Suppressor macrophage treated with lipopolysaccharide for 4 hours (primary cell): ENCODE measurements at regions not wholly inside any gene's neighbourhood (a gene's known extent, or its start where the extent isn't known, plus 50 kb on each side); places are given as distances from the start of the nearest gene placed in this dataset.
"Not testable (repeated sequence)": the region's sequence is repeated elsewhere in the genome, so short reads cannot be mapped to it uniquely, and the experiment has no call there.

Source experiments
- DNase-seq: peaks from one replicate; pipeline ENCODE4 v3.0.0-alpha.2; 2020

DNA sequence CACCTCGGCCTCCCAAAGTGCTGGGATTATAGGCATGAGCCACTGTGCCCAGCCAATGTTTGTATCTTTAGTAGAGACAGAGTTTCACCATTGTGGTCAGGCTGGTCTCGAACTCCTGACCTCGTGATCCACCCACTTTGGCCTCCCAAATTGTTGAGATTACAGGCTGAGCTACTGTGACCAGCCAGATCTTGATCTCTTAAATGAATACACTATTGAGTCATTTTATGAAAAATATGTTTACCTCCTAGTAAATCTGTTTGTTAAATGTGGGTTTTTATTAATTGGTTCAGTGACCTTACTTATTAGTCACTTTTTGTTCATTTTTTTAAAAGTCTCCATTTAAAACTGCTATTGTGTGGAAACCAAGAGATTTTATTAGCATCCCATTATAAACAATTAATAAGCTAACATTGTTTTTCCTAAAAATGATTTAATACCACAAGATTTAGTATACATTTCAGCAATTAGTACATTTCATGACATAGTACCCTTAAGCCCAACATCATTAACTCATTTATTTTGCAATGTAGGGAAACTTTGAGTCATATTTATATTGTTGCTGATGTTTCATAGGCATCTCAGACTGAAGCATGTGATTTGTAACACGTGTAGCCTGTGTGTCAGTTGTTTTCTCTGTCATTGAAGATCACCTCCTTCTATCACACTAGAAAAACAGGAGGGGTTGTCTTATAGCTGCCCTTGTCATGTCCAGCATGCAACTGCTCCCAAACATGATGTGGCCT is 261.2 kb downstream of the TAF11L14 start:
- peak; percentile 56 for DNase-seq

DNA sequence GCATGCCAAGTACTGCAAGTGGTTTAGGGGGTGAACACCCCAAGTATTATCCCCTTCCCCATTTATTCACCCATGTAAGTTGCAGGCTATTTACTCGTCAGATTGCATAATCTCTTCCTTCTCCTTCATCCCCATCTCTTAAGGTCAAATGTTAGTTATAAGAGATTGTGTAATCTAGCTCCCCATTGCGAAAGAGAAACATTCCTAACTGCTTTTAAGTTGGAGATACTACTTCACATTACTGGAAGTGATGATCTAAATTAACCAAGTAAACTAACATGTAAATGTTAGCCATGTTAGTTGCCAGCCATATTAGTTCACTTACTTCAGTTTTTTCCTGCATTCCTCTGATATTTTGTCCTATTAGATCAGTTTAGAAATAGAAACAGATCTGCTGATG is 262.3 kb downstream of the TAF11L14 start:
- peak; percentile 76 for DNase-seq

DNA sequence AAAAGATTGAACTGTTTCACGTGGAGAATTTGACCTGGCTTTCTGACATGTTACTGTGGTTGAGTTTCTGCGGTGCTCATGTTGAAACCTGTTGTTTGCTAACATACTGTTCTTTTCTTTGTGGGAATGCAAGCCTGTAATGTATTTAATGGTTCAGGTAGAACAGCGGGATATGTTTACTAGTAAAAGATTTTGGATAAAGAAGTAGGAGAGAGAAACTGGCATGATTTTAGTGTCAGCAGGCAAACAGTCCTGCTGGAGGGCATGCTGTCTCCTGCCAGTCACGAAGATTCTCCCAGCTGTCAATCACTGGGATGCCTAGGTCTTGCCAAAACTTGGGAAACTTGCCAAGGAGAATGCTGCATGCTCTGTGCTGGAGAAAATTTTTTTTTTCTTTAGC is 263.5 kb downstream of the TAF11L14 start:
- no peak for DNase-seq

DNA sequence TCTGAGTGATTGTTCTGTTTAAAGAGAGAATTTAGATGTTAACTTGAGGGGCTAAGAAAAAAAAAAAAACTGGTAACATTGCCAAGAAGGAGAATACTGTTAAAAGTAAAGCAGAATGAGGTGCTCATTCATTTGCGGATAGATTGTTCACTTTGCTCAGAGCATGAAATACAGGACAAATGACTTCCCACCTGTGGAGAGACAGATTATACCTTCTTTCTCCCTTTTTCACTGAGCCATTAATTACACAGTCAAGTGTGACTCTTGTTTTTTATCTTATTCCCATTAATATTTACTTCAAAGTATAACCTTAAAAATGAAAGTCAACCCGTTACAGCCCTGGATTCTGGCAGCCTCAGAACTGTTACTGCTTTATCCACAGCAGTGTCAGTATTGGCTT is 264.5 kb downstream of the TAF11L14 start:
- no peak for DNase-seq

DNA sequence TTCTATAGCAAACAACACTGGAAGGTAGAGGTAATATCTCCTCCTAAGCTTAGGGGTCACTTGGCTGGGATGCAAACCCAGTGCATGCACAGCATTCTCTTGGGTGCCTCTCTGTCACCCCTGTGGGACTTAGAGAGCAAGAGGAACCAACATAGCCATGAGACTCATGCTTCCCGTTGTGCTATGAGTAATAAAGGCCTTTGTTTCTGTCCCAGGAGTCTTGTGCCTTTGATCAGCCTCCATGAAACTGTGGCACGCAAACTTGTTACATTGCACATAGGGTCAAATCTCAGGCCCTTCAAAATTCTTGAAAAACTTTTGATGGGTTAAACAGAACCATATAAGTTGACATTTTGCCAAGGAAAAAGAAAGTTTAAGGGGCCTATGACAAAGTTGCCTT is 272.8 kb downstream of the TAF11L14 start:
- DNase-seq = peak; percentile 36

DNA sequence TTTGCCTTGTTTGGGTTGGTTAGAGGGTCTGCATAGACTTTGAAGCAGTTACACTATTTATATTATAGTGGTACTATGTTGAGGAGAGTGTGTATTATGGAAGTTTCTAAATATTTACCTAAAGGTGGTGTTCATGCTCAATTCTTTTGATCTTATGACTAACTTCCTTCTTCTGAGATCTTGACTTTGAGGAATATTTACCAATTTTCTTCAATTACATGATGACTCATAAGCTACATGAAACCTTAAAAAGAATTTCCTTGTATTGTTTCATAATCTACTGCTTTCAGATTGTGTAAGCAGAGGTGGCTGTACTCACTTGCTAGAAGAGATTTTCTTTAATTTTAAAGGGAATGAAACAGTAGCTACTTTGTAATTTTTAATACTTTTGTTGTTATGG is 276.1 kb downstream of the TAF11L14 start:
- DNase-seq = peak; percentile 70

DNA sequence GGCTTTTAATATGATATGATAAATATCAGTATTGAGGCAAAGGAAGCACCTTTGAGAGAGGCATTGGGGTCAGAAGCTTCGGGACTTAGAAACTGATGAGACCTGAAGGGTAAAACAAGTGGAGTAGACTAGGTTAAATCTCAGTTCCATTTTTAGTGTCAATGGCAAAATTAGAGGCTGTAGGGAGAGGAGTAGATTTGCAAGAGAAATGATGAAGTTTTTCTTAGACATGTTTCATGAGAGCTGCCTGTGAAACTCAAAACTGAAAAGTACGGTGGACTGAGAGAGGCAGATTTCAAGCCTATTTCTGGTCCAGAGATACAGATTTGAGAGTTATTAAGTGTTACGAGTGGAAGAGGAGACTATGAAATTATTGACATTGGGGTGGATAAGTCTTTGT is 278.5 kb downstream of the TAF11L14 start:
- DNase-seq = no peak

DNA sequence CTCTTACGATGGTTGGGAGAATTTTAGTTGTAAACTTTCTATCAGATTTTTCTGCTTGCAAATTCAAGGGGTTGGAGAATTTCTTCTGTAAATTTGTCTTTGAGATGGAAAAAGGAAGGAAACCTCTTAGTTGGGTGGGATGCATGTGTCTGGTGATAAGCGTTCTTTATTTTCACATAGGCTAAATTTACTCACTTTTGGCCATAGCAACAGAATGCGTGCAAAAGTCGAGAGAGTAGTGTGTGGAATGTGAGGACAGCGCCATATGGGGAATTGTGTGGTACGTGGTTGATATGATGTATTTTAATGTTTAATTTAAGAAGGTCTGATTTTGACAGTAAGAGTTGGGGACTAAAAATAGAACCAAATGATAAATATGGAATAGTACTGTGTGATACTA is 282.2 kb downstream of the TAF11L14 start:
- DNase-seq = no peak

DNA sequence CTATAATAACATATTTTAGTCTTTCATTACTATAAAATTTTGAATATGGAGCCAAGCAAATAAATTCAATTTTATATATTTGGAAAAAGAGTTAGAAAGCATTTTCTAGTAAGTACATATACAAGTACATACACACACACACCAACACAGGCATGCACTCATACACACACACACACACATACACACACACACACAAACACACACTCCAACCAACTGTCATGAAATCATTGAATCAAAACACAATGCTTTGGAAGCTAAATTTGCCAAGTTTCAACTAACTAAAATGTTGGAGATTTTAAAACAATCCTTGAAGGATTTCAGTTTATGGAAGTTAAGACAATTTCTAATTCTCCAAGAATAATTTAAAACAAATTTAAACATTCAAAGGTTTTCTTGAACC is 283.2 kb downstream of the TAF11L14 start:
- no peak for DNase-seq

DNA sequence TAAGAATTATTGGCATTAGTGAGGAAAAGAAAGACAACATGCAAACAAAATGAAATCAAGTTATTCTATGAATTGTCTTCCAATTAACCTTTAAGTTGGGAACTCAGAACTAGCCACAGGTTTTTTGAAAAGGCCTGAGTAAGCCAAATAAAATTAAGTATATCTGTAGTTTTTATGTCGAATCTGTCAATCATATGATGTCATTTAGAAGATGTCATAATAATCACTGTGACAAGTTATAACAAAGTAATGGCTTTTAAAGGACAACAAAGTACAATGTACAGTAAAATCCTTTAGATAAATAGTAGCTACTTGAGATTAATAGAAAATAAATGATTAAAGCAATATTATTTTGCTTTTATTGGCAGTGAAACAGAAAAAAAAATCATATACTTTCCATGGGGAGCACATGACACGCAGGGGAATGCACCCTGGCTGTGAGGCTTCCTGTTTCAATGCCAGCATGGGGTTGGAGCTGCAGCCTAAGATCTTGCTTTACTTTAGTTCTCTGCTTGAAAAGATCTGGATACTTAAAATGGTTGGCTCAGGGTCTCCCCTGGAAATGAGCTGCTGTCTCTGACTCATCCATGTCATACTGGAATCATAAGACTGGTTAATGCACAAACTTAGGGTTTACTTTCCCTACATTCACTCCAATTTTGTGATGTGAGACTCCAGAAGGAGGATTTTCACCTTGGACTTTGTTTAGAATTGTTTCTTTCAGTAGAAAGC is 284.3 kb downstream of the TAF11L14 start:
- DNase-seq = peak; percentile 62

DNA sequence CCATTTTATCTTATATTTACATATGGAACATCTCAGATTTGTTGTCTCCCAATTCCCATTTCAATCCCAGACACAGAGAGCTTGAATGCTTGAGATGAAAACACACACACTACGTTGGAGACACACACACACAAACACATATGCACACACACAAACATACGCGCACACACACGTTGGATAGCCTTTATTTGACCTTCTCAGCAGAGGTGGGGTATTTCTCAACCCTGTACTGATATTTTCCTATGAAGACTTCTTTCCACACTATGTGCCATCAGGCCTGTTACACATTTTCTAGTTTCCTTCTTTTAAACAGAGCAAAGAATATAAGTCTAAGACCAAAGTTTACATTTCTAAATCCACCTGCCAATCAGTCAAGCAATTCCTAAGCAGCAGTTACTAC is 291.0 kb downstream of the TAF11L14 start:
- no peak for DNase-seq

DNA sequence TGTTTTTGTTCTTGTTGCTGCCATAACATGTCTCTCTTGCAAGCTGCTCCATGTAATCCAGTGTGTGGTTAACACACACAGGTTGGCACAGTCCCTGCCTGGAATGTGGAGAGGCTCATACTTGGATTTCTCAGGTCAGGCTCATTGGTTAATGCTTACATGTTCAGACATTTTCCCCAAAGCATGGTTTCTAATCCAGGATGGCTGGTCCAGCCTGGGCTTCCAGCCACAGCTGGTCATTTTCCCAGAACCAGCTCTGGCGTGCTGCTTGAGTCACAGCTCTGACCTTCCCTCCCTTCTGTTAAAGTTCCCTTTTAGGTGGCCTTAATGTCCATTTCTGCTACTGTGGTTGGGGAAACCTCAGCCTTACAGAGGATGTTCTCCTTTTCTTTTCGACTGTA is 294.3 kb downstream of the TAF11L14 start:
- peak; percentile 88 for DNase-seq

DNA sequence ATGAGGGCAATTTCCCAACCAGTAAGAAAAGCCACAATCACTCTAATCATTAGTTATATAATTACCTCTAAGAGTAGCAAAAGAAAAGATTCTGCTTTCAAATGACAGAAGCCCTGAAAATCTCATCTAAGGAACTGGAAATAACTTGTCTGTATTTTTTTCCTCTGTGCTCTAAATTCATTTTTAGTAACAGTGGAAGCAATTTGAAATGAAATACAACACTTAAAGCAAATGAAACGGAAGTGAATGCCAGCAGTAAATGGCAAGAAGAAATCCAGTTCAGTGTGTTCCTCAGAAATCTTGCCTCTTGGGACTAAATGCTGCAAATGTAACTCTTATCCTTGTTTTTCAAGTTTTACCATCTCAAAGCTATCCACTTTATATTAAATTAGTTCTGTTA is 294.9 kb downstream of the TAF11L14 start:
- DNase-seq = no peak

DNA sequence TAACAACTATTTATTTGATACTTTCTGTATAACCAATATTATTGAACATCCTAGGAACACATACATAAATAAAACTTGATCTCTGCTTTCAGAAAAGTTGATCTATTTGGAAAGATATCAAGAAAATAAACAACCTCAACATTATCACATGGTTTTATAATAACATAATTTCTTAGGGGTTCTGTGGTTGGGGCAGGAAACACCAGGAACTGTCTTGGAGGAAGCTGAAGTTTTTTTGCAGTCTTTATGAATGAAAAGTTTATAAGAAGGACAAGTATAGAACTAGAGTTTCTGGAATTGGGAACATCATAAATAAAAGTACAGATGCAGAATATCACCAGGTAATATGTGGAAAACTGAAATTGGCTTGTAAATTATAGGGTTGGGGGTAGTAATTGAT is 296.1 kb downstream of the TAF11L14 start:
- DNase-seq = no peak

DNA sequence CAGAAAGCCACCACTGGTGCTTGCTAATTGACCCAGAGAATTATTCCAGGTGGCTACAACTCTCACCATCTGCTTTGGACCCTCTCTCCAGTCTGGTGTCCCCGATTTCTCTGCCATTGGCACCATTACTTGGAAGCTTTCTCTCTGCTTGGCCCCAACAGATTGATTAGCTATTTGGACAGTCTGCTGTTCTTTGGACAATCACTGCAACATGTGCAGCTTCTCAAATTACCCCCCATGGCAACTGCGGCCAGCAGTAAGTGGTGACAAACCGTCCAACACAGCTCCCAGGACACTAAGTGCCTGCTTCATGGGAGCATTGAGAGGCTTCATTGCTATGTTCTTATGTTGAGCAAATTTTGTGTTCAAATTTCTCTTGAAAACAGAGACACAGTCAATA is 309.8 kb downstream of the TAF11L14 start:
- DNase-seq = no peak

DNA sequence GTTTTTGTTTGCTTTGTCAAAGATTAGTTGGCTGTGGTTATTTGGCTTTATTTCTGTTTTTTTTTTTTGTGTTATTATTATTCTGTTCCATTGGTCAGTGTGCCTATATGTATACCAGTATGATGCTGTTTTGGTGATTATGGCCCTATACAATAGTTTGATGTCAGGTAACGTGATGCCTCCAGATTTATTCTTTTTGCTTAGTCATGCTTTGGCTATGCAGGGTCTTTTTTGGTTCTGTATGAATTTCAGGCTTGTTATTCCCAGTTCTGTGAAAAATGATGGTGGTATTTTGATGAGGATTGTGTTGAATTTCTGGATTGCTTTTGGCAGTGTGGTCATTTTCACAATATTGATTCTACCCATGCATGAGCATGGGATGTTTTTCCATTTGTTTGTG is 312.8 kb downstream of the TAF11L14 start:
- no peak for DNase-seq

DNA sequence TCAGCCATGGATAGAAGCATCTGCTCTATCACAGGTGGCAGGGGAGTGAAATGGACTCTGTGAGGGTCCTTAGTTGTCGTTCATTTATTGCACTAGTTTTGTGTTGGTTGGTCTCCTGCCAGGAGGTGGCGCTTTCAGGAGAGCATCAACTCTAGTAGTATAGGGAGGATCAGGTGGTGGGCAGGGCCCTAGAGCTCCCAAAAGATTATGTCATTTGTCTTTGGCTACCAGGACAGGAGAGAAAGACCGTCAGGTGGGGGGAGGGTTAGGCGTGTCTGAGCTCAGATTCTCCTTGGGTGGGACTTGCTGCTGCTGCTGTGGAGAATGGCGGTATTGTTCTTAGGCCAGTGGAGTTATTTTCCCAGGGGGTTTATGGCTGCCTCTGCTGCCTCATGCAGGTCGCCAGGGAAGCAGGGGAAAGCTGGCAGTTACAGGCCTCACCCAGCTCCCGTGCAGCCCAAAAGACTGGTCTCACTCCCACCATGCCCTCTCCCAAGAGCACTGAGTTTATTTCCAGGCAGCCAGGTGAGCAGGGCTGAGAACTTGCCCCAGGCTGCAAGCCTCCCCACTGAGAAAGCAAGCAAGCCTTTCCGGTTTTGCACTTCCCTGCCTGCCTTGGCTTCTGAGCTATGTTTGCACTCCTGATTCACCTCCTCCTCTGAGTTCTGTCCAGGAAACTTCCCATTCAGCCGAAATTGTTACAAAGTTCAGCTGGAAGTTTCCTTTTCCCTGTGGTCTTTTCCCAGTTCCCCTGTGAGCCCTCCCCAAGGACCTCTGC is 317.3 kb downstream of the TAF11L14 start:
- no peak for DNase-seq

DNA sequence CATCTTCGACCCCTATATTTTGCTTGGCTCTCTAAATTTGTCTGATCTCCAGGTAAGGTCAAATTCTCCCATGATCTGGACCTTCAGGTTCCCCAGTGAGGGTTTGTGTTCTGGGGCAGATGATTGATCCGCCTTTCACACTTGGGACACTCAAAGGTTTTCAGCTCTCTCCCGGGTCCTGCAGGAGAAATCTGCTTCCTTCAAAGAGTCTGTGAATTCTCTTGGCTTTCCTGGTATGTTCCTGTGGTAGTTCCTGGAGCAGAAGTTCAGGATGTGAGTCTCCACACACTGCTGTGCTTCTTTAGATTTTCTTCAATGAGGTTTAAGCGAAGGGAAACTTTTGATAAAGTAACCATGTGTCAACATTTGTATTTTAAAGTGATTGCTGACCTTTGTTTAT is 318.0 kb downstream of the TAF11L14 start:
- DNase-seq = no peak

DNA sequence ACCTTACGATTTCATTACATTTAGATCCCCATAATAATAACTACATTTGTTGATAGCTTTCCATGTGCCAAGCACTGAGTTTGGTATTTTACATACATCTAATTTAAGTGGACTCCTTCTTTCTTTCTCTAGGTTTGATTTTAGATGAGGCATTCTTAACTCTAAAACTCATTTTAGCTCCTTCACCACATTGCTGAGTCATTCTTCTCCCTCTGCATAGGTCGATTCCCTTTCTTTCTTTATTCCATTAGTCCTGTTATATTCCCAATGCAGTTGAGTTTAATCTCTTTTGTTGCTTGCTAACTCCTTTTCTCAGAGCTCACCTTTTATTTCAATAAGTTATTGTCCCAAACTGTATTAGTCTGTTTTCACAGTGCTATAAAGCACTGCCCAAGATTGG is 329.8 kb downstream of the TAF11L14 start:
- DNase-seq = no peak

DNA sequence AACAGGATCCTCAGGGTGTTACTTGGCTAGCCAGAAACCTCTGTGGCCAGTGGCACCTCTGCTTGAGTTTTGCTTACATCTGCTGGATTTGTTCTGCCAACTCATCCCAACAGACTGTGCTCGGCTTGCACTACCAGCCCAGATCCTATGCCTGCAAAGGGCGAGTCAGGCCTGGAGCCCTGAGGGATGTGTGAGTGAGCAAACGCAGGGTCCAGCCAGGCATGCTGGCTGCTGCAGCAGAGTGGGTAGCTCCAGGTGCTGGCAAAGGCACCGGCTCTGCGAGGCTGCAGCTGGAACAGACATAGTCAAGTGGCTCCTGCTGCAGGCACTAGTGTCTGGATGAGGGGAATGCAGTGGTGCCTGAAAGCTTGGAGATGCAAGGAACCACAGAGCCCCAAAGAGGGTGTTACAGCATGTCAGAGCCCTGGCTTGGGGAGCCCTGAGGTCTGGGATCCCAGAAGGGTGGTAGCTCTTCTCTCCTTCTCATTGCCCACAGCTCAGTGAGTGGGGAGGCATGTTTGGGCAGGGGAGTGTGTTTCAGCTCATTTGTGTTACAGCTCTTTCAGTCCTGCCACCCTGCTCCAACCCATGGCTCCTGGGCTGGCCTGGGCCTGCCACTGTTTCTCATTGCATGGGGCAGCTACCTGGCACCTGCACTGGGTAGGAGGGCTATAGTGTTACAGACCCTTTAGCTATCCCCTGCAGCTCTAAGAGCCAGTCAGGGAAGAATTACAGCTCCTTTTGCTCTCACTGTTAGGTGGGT is 332.6 kb downstream of the TAF11L14 start:
- DNase-seq = no peak

DNA sequence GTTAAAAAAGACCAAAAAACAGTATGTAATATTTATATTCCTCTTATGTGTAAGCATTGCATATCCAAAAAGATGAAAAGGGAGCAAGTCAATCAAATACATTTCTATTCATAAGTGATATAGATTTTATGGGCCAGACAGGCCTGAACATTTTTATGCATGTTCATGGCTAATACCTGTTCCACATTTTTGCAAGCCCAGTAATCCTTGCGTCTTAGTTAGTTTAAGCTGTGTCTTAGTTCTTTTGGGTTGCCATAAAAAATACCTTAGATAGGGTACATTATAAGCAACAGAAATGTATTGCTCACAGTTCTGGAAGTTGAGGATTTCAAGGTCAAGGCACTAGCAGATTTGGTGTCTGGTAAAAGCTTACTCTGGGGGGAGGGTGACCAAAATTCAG is 342.1 kb downstream of the TAF11L14 start:
- no peak for DNase-seq

DNA sequence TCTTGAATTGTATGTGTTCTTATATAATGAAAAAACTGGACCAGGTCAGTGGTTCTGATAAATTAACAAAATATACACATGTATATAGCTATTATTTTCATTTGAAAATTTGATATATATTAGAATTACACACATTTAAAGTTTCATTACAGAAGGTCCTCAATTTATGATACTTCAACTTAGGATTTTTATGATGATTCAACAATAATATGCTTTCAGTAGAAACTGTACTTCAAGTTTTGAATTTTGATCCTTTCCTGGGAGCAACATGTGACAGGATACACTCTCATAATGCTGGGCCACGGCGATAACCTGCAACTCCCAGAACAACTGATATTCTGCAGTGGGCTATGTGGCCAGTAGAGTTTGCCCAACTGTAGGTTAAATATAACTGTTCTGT is 344.7 kb downstream of the TAF11L14 start:
- DNase-seq = no peak

DNA sequence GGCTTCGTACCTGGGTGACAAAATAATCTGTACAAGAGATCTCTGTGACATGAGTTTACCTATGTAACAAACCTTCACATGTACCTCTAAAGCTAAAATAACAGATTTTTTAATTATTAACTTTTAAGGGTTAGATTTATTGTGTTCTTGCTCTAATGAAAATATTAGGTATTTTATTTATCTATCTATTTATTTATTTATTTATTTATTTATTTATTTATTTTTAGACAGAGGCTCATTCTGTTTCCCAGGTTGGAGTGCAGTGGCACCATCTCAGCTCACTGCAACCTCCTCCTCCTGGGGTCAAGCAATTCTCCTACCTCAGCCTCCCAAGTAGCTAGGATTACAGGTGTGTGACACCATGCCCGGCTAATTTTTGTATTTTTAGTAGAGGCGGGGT is 348.4 kb downstream of the TAF11L14 start:
- DNase-seq = not testable (repeated sequence)
